CD8-positive, alpha-beta memory T cell (primary cell): ENCODE measurements at regions not wholly inside any gene's neighbourhood (a gene's known extent, or its start where the extent isn't known, plus 50 kb on each side); places are given as distances from the start of the nearest gene placed in this dataset.

Source experiments
- CTCF ChIA-PET: fragments of 350-600 bp; sonication (Branson Sonifier 250); formaldehyde crosslinking; loops from one replicate; lab custom pipeline; 2021; ENCODE audit warnings: antibody characterized with exemption; lab: Charles Lee
- POLR2A ChIA-PET: fragments of 350-600 bp; sonication (Branson Sonifier 250); formaldehyde crosslinking; loops from one replicate; lab custom pipeline; 2021; ENCODE audit warnings: antibody characterized with exemption; lab: Charles Lee
- DNase-seq, 5 donors: peaks; one replicate each; pipeline versions ENCODE4 v3.0.0 to v3.0.0-alpha.2; 2020 to 2022; ENCODE audit warnings: mixed read lengths in 1 of 5
- H3K27ac ChIP-seq: one replicate; pipeline ENCODE4 v1.7.0; 2013; ENCODE audit warnings: low read depth, mild to moderate bottlenecking, low read length, moderate library complexity
- H3K27me3 ChIP-seq: 2 replicates; pipeline ENCODE4 v1.7.0; 2013; ENCODE audit warnings: low read length, mild to moderate bottlenecking; ENCODE audit not compliant: insufficient read depth, poor library complexity, severe bottlenecking
- H3K36me3 ChIP-seq: 2 replicates; pipeline ENCODE4 v1.7.0; 2013; ENCODE audit warnings: mild to moderate bottlenecking, low read length, moderate library complexity; ENCODE audit not compliant: insufficient read depth
- H3K4me1 ChIP-seq: 2 replicates; pipeline ENCODE4 v1.7.0; 2013; ENCODE audit warnings: mild to moderate bottlenecking, low read length, moderate library complexity; ENCODE audit not compliant: insufficient read depth
- H3K4me3 ChIP-seq: 2 replicates; pipeline ENCODE4 v1.7.0; 2013; ENCODE audit warnings: mild to moderate bottlenecking, low read length
- H3K9me3 ChIP-seq: 2 replicates; pipeline ENCODE4 v1.7.0; 2013; ENCODE audit warnings: mild to moderate bottlenecking, low read length
- H3K27ac Mint-ChIP-seq, 8 donors: one replicate each; pipeline ENCODE4 v1.8.0; 2020 to 2021; ENCODE audit warnings: mixed read lengths in 8 of 8, mild to moderate bottlenecking in 6 of 8, inconsistent platforms in 3 of 8, moderate library complexity in 3 of 8
- H3K27me3 Mint-ChIP-seq, 2 donors: one replicate each; pipeline ENCODE4 v1.8.0; 2020 to 2021; ENCODE audit warnings: mixed read lengths in 2 of 2, mild to moderate bottlenecking in 1 of 2, moderate library complexity in 1 of 2
- H3K36me3 Mint-ChIP-seq, 3 donors: one replicate each; pipeline ENCODE4 v1.8.0; 2020 to 2021; ENCODE audit warnings: mixed read lengths in 3 of 3, inconsistent platforms in 1 of 3, mild to moderate bottlenecking in 1 of 3
- H3K4me1 Mint-ChIP-seq, 3 donors: one replicate each; pipeline ENCODE4 v1.8.0; 2020 to 2021; ENCODE audit warnings: mixed read lengths in 3 of 3, inconsistent platforms in 1 of 3, mild to moderate bottlenecking in 1 of 3
- H3K4me3 Mint-ChIP-seq, 7 donors: one replicate each; pipeline ENCODE4 v1.8.0; 2020 to 2021; ENCODE audit warnings: mixed read lengths in 7 of 7, mild to moderate bottlenecking in 6 of 7, moderate library complexity in 4 of 7, inconsistent platforms in 2 of 7
- H3K9me3 Mint-ChIP-seq, 5 donors: one replicate each; pipeline ENCODE4 v1.8.0; 2020 to 2022; ENCODE audit warnings: mixed read lengths in 5 of 5, mild to moderate bottlenecking in 3 of 5, moderate library complexity in 2 of 5, inconsistent platforms in 1 of 5

GRCh38 chr13:89977203-89977602 is 1370.3 kb upstream of the MIR17HG start:
- H3K27ac ChIP-seq, result no peak overlapping the region
- ChIA-PET CTCF (no interaction called here), POLR2A (no interaction called here)
- Mint-ChIP-seq H3K27ac (no peak overlapping the region), H3K4me1 (no peaks in the 10 kb centered on the region), H3K4me3 (no peak overlapping the region), H3K27me3 (no peaks in the 10 kb centered on the region), H3K9me3 (peaks cover 0 to 16% (median under 1%) of the 10 kb centered on the region in 5 donors), H3K36me3 (no peaks in the 10 kb centered on the region)
- H3K27me3 ChIP-seq, result no peaks in the 10 kb centered on the region
- H3K36me3 ChIP-seq, result no peaks in the 10 kb centered on the region
- DNase-seq, result no peak
- H3K9me3 ChIP-seq, result no peaks in the 10 kb centered on the region
- no peak overlapping the region for H3K4me3 ChIP-seq
- no peaks in the 10 kb centered on the region for H3K4me1 ChIP-seq

GRCh38 chr13:89980896-89981295 is 1366.6 kb upstream of the MIR17HG start:
- no peak overlapping the region for H3K4me3 ChIP-seq
- H3K4me1 ChIP-seq, result no peaks in the 10 kb centered on the region
- POLR2A ChIA-PET, result no interaction called here
- H3K36me3 Mint-ChIP-seq, result no peaks in the 10 kb centered on the region
- no peaks in the 10 kb centered on the region for H3K4me1 Mint-ChIP-seq
- no peak overlapping the region for H3K27ac Mint-ChIP-seq
- H3K27me3 Mint-ChIP-seq, result no peaks in the 10 kb centered on the region
- no peak for DNase-seq
- no peaks in the 10 kb centered on the region for H3K36me3 ChIP-seq
- no peaks in the 10 kb centered on the region for H3K9me3 ChIP-seq
- H3K4me3 Mint-ChIP-seq, result no peak overlapping the region
- peaks cover 0 to 28% (median 5%) of the 10 kb centered on the region in 5 donors for H3K9me3 Mint-ChIP-seq
- no peak overlapping the region for H3K27ac ChIP-seq
- no peaks in the 10 kb centered on the region for H3K27me3 ChIP-seq
- CTCF ChIA-PET, result no interaction called here

DNA sequence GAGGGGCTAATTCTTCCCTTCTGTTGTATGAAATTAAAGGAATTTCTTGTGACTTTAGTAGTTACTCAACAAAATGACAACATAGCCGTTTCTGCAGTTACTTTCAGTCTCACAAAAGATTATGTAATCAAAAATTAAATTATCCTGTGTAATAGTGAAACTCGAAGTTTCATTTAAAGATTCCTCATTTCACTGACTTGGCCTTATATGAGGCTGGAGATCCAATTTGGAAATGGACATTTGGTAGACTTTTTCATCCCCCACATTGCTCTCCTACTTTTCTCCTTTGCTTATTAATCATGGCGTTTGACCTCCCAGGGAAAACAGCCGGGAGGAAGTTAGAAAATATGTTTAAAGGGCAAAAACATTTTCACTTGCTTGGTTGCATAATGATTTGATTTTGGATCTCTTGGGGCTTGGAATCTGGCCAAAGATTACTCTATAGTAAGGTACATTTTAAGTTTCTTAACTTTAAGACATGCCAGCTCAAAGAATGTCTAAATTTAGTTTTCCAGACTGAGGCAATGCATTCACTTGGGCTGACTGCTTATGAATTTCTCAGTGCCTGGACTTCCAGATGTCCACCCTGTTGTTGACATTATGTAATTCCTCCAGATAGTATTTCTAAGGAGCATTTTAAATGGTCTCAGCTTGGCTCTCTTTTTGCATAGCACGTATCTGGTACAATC is 1364.9 kb upstream of the MIR17HG start:
- CTCF ChIA-PET, result no interaction called here
- no peaks in the 10 kb centered on the region for H3K27me3 Mint-ChIP-seq

DNA sequence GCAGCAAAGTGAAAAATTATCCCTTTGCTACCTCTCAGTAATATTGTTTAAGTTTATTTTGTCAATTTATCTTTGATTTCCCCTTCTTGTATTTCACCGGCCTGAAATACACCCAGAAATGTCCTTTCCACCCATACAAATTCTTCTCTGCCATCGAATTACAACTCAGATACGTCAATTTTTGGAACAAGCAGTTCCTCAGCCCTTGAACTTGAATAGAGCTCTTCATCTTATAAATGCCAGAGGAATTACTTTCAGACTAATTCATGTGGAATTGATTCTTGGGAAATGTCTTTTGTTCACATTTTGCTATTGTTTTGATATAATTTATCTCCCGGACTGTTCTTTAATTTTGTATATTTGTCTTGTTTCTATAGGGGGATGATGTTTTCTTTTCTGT is 1359.3 kb upstream of the MIR17HG start:
- no peak overlapping the region for H3K4me3 ChIP-seq
- Mint-ChIP-seq H3K36me3 (no peaks in the 10 kb centered on the region), H3K4me1 (no peaks in the 10 kb centered on the region), H3K27me3 (no peaks in the 10 kb centered on the region), H3K4me3 (no peak overlapping the region), H3K27ac (no peak overlapping the region), H3K9me3 (peaks cover 0 to 32% (median 4%) of the 10 kb centered on the region in 5 donors)
- no peaks in the 10 kb centered on the region for H3K9me3 ChIP-seq
- ChIA-PET POLR2A (no interaction called here), CTCF (no interaction called here)
- H3K4me1 ChIP-seq, result no peaks in the 10 kb centered on the region
- no peak overlapping the region for H3K27ac ChIP-seq
- no peaks in the 10 kb centered on the region for H3K27me3 ChIP-seq
- H3K36me3 ChIP-seq, result no peaks in the 10 kb centered on the region
- no peak for DNase-seq

More for the DNA sequence above, 1364.9 kb upstream of the MIR17HG start:
- POLR2A ChIA-PET, result no interaction called here
- H3K4me3 Mint-ChIP-seq, result no peak overlapping the region
- Histone ChIP-seq H3K9me3 (no peaks in the 10 kb centered on the region), H3K4me3 (no peak overlapping the region), H3K4me1 (no peaks in the 10 kb centered on the region), H3K36me3 (no peaks in the 10 kb centered on the region), H3K27ac (no peak overlapping the region), H3K27me3 (no peaks in the 10 kb centered on the region)
- no peak overlapping the region for H3K27ac Mint-ChIP-seq
- DNase-seq, result no peak
- H3K36me3 Mint-ChIP-seq, result no peaks in the 10 kb centered on the region
- no peaks in the 10 kb centered on the region for H3K4me1 Mint-ChIP-seq
- peaks cover 0 to 36% (median 3%) of the 10 kb centered on the region in 5 donors for H3K9me3 Mint-ChIP-seq

- ChIA-PET CTCF (no interaction called here), POLR2A (no interaction called here)
- H3K27me3 Mint-ChIP-seq, result no peaks in the 10 kb centered on the region
- no peak overlapping the region for H3K27ac Mint-ChIP-seq
- H3K27ac ChIP-seq, result no peak overlapping the region
- no peak for DNase-seq
- H3K36me3 Mint-ChIP-seq, result no peaks in the 10 kb centered on the region
- H3K4me3 Mint-ChIP-seq, result no peak overlapping the region
- no peaks in the 10 kb centered on the region for H3K9me3 ChIP-seq
- H3K36me3 ChIP-seq, result no peaks in the 10 kb centered on the region
- no peaks in the 10 kb centered on the region for H3K4me1 Mint-ChIP-seq
- no peaks in the 10 kb centered on the region for H3K4me1 ChIP-seq
- H3K9me3 Mint-ChIP-seq, result peaks cover 0 to 22% (median 14%) of the 10 kb centered on the region in 5 donors
- H3K27me3 ChIP-seq, result no peaks in the 10 kb centered on the region
- H3K4me3 ChIP-seq, result no peak overlapping the region
Measured at GRCh38 chr13:90003566-90003965, 1343.9 kb upstream of the MIR17HG start.

DNA sequence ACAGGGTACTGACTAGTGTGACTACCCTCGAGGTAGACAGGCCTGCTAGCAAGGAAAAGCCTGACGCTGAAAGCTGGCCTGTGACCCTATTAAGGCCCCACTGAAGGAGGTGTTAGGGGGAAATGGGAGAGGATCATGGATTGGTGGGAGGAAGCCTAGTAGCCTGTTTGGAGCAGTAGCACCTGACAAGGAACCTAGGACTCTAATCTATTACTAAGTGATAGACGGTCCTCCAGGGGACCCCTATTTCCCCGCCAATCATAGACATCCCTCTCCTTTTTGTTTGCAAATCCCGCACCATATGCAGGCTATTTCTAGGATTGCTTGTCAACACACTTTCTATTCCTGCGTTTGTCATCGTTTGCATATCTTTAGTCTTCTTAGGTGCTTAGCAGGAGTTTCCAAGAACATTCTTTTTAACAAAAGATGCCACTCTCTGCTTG is 1338.8 kb upstream of the MIR17HG start:
- ChIA-PET CTCF (no interaction called here), POLR2A (no interaction called here)

GRCh38 chr13:90014038-90014437 is 1333.4 kb upstream of the MIR17HG start:
- Mint-ChIP-seq H3K27ac (no peak overlapping the region), H3K4me1 (no peaks in the 10 kb centered on the region), H3K4me3 (no peak overlapping the region), H3K27me3 (no peaks in the 10 kb centered on the region), H3K36me3 (no peaks in the 10 kb centered on the region), H3K9me3 (peaks cover 0 to 14% (median 2%) of the 10 kb centered on the region in 5 donors)
- ChIA-PET POLR2A (no interaction called here), CTCF (no interaction called here)
- H3K27ac ChIP-seq, result no peak overlapping the region
- H3K4me1 ChIP-seq, result no peaks in the 10 kb centered on the region
- no peaks in the 10 kb centered on the region for H3K9me3 ChIP-seq
- no peaks in the 10 kb centered on the region for H3K36me3 ChIP-seq
- no peaks in the 10 kb centered on the region for H3K27me3 ChIP-seq
- H3K4me3 ChIP-seq, result no peak overlapping the region
- DNase-seq, result no peak

More for the DNA sequence above, 1338.8 kb upstream of the MIR17HG start:
- Mint-ChIP-seq H3K4me3 (no peak overlapping the region), H3K9me3 (peaks cover 0 to 15% (median 4%) of the 10 kb centered on the region in 5 donors), H3K27me3 (no peaks in the 10 kb centered on the region), H3K4me1 (no peaks in the 10 kb centered on the region), H3K36me3 (no peaks in the 10 kb centered on the region), H3K27ac (no peak overlapping the region)
- Histone ChIP-seq H3K27me3 (no peaks in the 10 kb centered on the region), H3K4me3 (no peak overlapping the region), H3K27ac (no peak overlapping the region), H3K9me3 (no peaks in the 10 kb centered on the region), H3K4me1 (no peaks in the 10 kb centered on the region), H3K36me3 (no peaks in the 10 kb centered on the region)
- DNase-seq, result no peak

DNA sequence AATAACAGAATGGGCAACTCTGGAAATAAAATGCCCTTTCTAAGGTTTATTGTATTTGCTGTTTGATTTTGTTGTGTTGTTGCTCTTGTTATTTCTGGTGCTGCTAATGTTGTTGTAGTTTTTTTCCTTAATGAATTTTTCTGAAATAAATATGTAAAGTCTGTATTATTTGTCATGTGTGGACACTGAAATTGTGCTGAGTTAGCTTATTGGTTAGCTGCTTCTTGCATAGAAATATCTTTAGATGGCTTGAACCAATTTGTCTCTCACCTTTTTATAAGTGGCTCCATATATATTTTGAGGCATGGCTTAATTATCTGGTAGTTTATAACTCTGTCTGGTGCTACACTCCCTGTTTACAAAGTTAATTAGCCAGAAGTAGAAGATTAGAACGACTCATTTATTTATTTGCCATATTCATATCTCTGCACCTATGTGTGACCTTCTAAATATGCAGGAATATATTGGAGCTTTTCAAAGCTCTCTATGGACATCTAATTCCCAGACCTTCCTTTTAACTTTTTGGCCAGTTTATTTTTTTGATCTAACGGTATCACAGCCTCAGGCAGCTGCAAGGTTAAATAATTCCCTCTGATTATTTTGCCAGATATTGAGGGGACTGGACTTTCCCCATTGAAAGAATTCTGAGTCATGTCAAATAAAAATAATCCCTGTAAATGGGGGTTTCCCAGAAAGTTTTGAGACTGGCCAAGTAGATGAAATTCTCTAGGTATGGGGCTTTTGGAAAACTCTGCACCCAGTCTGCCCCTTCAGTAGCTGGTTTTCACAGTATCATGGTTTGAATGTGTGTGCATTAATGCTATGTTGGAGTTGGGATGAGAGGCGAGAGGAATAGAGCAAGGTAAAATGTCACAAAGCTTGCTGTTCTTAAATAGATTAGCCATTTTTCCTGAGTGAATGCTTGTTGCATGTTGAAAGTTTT is 1331.7 kb upstream of the MIR17HG start:
- CTCF ChIA-PET, result no interaction called here
- Histone ChIP-seq H3K36me3 (no peaks in the 10 kb centered on the region), H3K27me3 (no peaks in the 10 kb centered on the region), H3K9me3 (no peaks in the 10 kb centered on the region), H3K27ac (no peak overlapping the region), H3K4me1 (no peaks in the 10 kb centered on the region), H3K4me3 (no peak overlapping the region)
- Mint-ChIP-seq H3K36me3 (no peaks in the 10 kb centered on the region), H3K27me3 (no peaks in the 10 kb centered on the region), H3K9me3 (peaks cover 0 to 21% (median 3%) of the 10 kb centered on the region in 5 donors), H3K4me3 (no peak overlapping the region), H3K4me1 (no peaks in the 10 kb centered on the region), H3K27ac (no peak overlapping the region)
- POLR2A ChIA-PET, result no interaction called here
- DNase-seq, result no peak
